Tibial artery (tissue), 4 donors: ENCODE measurements at regions not wholly inside any gene's neighbourhood (a gene's known extent, or its start where the extent isn't known, plus 50 kb on each side); places are given as distances from the start of the nearest gene placed in this dataset.

Source experiments
- DNase-seq, 2 donors: peaks; one replicate each; pipeline ENCODE4 v3.0.0-alpha.2; 2019
- H3K27ac ChIP-seq, 2 donors: fragments of 200-600 bp; sonication (generic) in 1 of 2; 1 replicate in 1 of 2; 2 replicates in 1 of 2; pipeline ENCODE4 v1.5.1; 2018 to 2019; ENCODE audit warnings: mild to moderate bottlenecking in 1 of 2
- H3K27me3 ChIP-seq, 2 donors: fragments of 200-600 bp; sonication (generic) in 1 of 2; one replicate each; pipeline versions ENCODE4 v1.5.1 to v1.6.0; 2016 to 2019
- H3K36me3 ChIP-seq, 3 donors: fragments of 200-600 bp; sonication (generic) in 2 of 3; one replicate each; pipeline ENCODE4 v1.5.1; 2016 to 2019; ENCODE audit warnings: mild to moderate bottlenecking in 2 of 3
- H3K4me1 ChIP-seq, 4 donors: fragments of 200-600 bp; sonication (generic) in 2 of 4; 1 replicate in 3 of 4; 2 replicates in 1 of 4; pipeline ENCODE4 v1.5.1; 2016 to 2019
- H3K4me3 ChIP-seq, 2 donors: fragments of 200-600 bp; sonication (generic) in 1 of 2; 1 replicate in 1 of 2; 2 replicates in 1 of 2; pipeline ENCODE4 v1.5.1; 2018 to 2019; ENCODE audit warnings: mild to moderate bottlenecking in 2 of 2
- H3K9me3 ChIP-seq, 3 donors: fragments of 200-600 bp; sonication (generic) in 1 of 3; one replicate each; pipeline ENCODE4 v1.5.1; 2016 to 2019
- intact Hi-C: fragments of 100-400 bp; cut with DNase I; formaldehyde crosslinking; loops from one replicate; pipeline ENCODE4 v1.15.0; 2023; ENCODE audit warnings: low total_unique reads
- TF ChIP-seq, protein P1 (sequence below), 2 experiments: fragments of 200-600 bp in 1 of 2; fragments of 450-650 bp in 1 of 2; IDR thresholded peaks; one replicate each; pipeline ENCODE4 v1.5.1; 2017 to 2019; ENCODE audit warnings: antibody characterized with exemption in 2 of 2, mild to moderate bottlenecking in 1 of 2, moderate library complexity in 1 of 2

DNA sequence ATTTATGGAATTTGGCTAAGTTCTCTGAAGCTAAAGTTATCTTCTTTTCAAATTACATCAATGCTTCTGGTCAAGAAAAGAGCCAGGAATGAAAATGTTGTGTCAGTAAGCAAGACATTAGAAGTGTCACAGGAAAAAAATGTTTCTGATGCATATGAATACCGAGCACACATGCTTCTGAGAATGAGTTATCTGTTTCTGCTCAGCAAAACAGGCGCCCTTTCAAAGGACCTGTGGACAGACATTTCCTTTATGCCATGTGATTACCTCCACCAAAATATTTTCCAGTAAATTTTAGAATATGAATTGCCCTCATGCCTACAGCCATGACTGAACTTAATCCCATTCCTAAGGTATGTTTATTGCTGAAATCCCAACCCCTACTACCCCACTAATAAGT, 55.4 kb upstream of the RNF180 start:
- TF ChIP-seq, protein P1, sequence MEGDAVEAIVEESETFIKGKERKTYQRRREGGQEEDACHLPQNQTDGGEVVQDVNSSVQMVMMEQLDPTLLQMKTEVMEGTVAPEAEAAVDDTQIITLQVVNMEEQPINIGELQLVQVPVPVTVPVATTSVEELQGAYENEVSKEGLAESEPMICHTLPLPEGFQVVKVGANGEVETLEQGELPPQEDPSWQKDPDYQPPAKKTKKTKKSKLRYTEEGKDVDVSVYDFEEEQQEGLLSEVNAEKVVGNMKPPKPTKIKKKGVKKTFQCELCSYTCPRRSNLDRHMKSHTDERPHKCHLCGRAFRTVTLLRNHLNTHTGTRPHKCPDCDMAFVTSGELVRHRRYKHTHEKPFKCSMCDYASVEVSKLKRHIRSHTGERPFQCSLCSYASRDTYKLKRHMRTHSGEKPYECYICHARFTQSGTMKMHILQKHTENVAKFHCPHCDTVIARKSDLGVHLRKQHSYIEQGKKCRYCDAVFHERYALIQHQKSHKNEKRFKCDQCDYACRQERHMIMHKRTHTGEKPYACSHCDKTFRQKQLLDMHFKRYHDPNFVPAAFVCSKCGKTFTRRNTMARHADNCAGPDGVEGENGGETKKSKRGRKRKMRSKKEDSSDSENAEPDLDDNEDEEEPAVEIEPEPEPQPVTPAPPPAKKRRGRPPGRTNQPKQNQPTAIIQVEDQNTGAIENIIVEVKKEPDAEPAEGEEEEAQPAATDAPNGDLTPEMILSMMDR (IDR thresholded peaks at IDR 0.05) = no peak
- no peak for DNase-seq
- intact Hi-C loops = no loop called here
- H3K9me3 ChIP-seq = peaks cover 0 to 11% (median 0%) of the 10 kb centered on the region in 3 donors
- no peak overlapping the region for H3K27ac ChIP-seq
- no peaks in the 10 kb centered on the region for H3K27me3 ChIP-seq
- H3K36me3 ChIP-seq = no peaks in the 10 kb centered on the region
- peaks cover 0 to 15% (median 0%) of the 10 kb centered on the region in 4 donors for H3K4me1 ChIP-seq
- H3K4me3 ChIP-seq = no peak overlapping the region

DNA sequence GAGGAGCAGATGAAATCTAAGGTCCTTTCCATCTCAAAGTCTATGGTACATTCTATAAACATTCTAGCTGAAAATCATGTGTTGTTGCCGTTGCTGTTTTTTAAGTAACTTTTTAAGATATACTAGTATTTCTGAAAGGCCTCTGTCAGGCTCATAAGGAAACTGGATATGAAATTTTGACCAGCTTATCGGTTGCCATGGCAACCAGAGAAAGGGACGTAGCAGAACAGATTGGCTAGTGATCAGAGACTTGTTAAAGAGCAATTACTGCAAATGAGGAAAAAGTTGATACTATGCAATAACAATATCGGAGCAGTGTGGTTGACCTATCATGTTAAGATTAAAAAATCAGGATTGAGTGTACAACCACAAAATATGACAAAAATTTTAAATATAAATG, 57.0 kb upstream of the RNF180 start:
- DNase-seq = no peak
- intact Hi-C loops = no loop called here

DNA sequence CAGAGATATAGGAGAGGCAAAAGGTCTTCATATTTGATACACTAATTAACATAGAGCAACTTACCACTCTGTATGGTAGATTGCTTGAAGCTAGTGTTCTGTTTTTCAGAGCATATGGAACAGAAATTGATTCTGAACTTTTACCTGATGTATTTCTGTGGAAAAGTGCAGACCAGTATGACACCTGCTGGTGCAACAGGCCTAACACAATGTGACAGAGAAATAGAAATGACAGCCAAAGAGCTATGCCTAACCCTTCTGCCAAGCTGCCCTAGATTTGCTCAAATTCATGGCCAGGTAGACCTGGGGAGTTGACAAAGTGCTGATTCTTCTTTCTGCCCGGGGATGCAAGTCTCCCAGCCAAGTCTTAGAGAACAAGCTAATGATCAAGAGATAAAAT, 65.4 kb upstream of the RNF180 start:
- TF ChIP-seq, protein P1 (IDR thresholded peaks at IDR 0.05) = no peak
- DNase-seq = no peak
- no peak overlapping the region for H3K27ac ChIP-seq
- no peak overlapping the region for H3K4me3 ChIP-seq
- H3K36me3 ChIP-seq = no peaks in the 10 kb centered on the region
- no peaks in the 10 kb centered on the region for H3K4me1 ChIP-seq
- H3K9me3 ChIP-seq = no peaks in the 10 kb centered on the region
- intact Hi-C loops = no loop called here
- H3K27me3 ChIP-seq = no peaks in the 10 kb centered on the region

More for the DNA sequence above, 57.0 kb upstream of the RNF180 start:
- peaks cover 0 to 15% (median 0%) of the 10 kb centered on the region in 4 donors for H3K4me1 ChIP-seq
- H3K4me3 ChIP-seq = no peak overlapping the region
- no peaks in the 10 kb centered on the region for H3K27me3 ChIP-seq
- H3K27ac ChIP-seq = no peak overlapping the region
- no peaks in the 10 kb centered on the region for H3K36me3 ChIP-seq
- peaks cover 0 to 11% (median 0%) of the 10 kb centered on the region in 3 donors for H3K9me3 ChIP-seq
- TF ChIP-seq, protein P1 (IDR thresholded peaks at IDR 0.05) = no peak

DNA sequence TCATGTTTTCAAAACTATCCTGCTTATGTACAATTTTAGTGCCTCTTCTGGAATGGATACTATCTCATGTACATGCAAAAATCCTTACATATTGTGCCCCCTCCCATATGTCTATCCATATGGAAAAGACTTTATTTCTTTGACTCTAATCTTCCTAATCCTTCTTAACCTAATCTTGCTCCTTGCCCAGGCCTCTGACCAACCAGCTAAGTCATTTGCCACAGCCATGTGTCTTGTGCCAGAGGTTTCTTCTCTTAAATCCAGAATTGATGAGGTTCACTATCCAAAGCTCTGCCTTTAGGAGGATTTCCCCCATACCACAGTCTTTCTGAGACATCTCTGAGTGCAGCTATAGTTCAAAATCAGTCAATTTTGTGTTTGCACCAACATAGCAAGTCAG, 68.9 kb upstream of the RNF180 start:
- intact Hi-C loops = no loop called here
- Histone ChIP-seq H3K27ac (no peak overlapping the region), H3K27me3 (no peaks in the 10 kb centered on the region), H3K4me3 (no peak overlapping the region), H3K9me3 (no peaks in the 10 kb centered on the region), H3K36me3 (no peaks in the 10 kb centered on the region), H3K4me1 (no peaks in the 10 kb centered on the region)
- TF ChIP-seq, protein P1 (IDR thresholded peaks at IDR 0.05) = no peak
- DNase-seq = no peak

DNA sequence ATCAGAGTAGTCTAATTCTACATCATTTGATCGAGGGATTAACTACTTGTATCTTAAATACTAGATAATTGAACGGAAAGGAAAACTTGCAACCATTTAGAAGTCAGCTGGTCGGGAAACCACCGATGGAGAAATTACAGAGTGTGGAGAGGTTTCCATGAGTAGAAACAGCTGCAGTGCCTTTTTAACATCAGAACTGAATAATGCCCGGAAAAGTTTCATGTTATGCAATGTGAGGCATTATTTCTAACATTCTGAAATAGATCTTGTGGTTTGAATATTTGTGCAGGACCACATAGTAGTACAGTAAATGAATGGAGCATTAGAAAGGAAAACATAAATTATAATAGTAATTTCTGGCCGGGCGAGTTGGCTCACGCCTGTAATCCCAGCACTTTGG, 88.1 kb upstream of the RNF180 start:
- H3K27ac ChIP-seq = no peak overlapping the region
- DNase-seq = no peak
- TF ChIP-seq, protein P1 (IDR thresholded peaks at IDR 0.05) = no peak
- no peaks in the 10 kb centered on the region for H3K36me3 ChIP-seq
- intact Hi-C loops = no loop called here
- H3K27me3 ChIP-seq = no peaks in the 10 kb centered on the region
- no peaks in the 10 kb centered on the region for H3K4me1 ChIP-seq
- H3K4me3 ChIP-seq = no peak overlapping the region
- no peaks in the 10 kb centered on the region for H3K9me3 ChIP-seq

DNA sequence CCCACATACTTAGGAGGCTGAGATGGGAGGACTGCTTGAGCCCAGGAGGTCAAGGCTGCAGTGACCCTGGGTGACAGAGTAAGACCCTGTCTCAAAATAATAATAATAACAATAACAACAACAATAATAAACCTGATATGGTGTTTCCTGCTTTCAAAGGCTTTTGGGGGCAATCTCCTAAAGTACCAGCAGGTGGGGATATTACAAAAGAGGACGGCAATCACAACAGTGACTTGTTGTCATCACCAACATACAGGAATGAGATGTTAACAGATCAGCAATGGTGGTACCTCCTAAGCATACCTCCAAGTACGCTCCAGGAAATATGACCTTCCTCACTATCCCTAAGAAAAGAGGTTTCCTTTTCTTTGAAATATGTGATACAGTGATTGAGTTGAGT, 91.1 kb upstream of the RNF180 start:
- no peaks in the 10 kb centered on the region for H3K27me3 ChIP-seq
- H3K4me1 ChIP-seq = no peaks in the 10 kb centered on the region
- H3K9me3 ChIP-seq = no peaks in the 10 kb centered on the region
- H3K27ac ChIP-seq = no peak overlapping the region
- H3K36me3 ChIP-seq = no peaks in the 10 kb centered on the region
- DNase-seq = no peak
- TF ChIP-seq, protein P1 (IDR thresholded peaks at IDR 0.05) = peak; percentile 56 to 67
- H3K4me3 ChIP-seq = no peak overlapping the region
- intact Hi-C loops = no loop called here
